Stomach (tissue), 8 donors: ENCODE measurements at regions not wholly inside any gene's neighbourhood (a gene's known extent, or its start where the extent isn't known, plus 50 kb on each side); places are given as distances from the start of the nearest gene placed in this dataset.
A peak's percentile ranks its signal among the peaks of the same experiment; 100 is the strongest.
"Not testable (repeated sequence)": the region's sequence is repeated elsewhere in the genome, so short reads cannot be mapped to it uniquely, and the experiment has no call there.

ENCODE experiments used
- DNase-seq, 2 donors: peaks; one replicate each; pipeline versions ENCODE4 v3.0.0 to v3.0.0-alpha.2; 2013 to 2019
- H3K27ac ChIP-seq, 5 donors: fragments of 200-600 bp in 4 of 5; sonication (generic) in 4 of 5; one replicate each; pipeline ENCODE4 v1.5.1; 2013 to 2019; ENCODE audit warnings: mild to moderate bottlenecking in 1 of 5, moderate library complexity in 1 of 5
- H3K27me3 ChIP-seq, 3 donors: fragments of 200-600 bp; sonication (generic); one replicate each; pipeline ENCODE4 v1.5.1; 2017 to 2019; ENCODE audit warnings: mixed run types in 1 of 3
- H3K36me3 ChIP-seq, 4 donors: fragments of 200-600 bp; sonication (generic); 1 replicate in 3 of 4; 2 replicates in 1 of 4; pipeline ENCODE4 v1.5.1; 2016 to 2019
- H3K4me1 ChIP-seq, 4 donors: fragments of 200-600 bp; sonication (generic); one replicate each; pipeline ENCODE4 v1.5.1; 2016 to 2019
- H3K4me3 ChIP-seq, 4 donors: fragments of 200-600 bp; sonication (generic) in 3 of 4; one replicate each; pipeline ENCODE4 v1.5.1; 2016 to 2019; ENCODE audit warnings: mild to moderate bottlenecking in 1 of 4
- H3K9me3 ChIP-seq, 4 donors: fragments of 200-600 bp; sonication (generic); one replicate each; pipeline ENCODE4 v1.5.1; 2016 to 2019
- POLR2A ChIP-seq, 4 donors: fragments of 450-650 bp; IDR thresholded peaks; one replicate each; pipeline ENCODE4 v1.6.1; 2016; ENCODE audit warnings: antibody characterized with exemption in 4 of 4, control low read depth in 2 of 4, mild to moderate bottlenecking in 1 of 4, moderate library complexity in 1 of 4
- POLR2AphosphoS5 ChIP-seq, 3 donors: sonication (generic); formaldehyde crosslinking; IDR thresholded peaks; one replicate each; pipeline ENCODE4 v1.6.1; 2016; ENCODE audit warnings: antibody characterized with exemption in 3 of 3
- WGBS, 5 donors: extraction: QIAGEN DNeasy Blood & Tissue Kit in 3 of 5; methylation state at CpG; one replicate each; pipeline versions ENCODE4 v1.1.5 to v1.1.7; 2013 to 2018; 5-methylcytosine and 5-hydroxymethylcytosine counted together
- intact Hi-C: fragments of 100-400 bp; cut with DNase I; formaldehyde crosslinking; loops from one replicate; pipeline ENCODE4 v1.15.1; 2023; ENCODE audit warnings: low total_unique reads
- donor health status: healthy with polysubstance abuse.
- donor health status: Bipolar disorder and iron deficiency.
- donor health status: healthy.

- intact Hi-C loops: not testable (repeated sequence)
Observed at GRCh38 chr16:29578898-29579297, 72.7 kb upstream of the NPIPB12 start.

DNA sequence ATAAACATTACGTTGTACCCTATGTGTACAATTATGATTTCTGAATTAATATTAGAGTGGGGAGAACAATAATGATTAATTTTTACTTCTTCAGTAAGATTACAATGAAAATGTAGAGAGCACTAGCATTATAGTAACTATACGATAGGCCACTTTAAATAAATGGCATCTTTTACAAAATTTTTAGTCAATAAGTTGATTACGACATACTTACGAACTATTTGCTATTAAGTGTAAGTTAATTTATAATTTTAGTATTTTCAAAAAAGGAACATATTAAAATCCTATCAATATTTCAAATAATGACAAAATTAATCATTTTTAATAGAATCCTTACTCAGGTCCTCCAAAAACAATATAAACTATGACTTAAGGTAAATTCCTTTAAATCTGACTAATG is 75.6 kb upstream of the NPIPB12 start:
- H3K9me3 ChIP-seq, intact Hi-C loops, DNase-seq, H3K4me3 ChIP-seq, H3K36me3 ChIP-seq, H3K27me3 ChIP-seq, H3K27ac ChIP-seq: not testable (repeated sequence)
- H3K4me1 ChIP-seq: peaks cover 0 to 33% (median 15%) of the 10 kb centered on the region in 4 donors
- WGBS, 5 donors: 90 to 96% (median 92%) methylated on average over 4 of the region's 4 CpGs

More at GRCh38 chr16:29578898-29579297, 72.7 kb upstream of the NPIPB12 start:
- H3K9me3 ChIP-seq, H3K4me3 ChIP-seq, DNase-seq, H3K36me3 ChIP-seq, H3K27ac ChIP-seq, H3K27me3 ChIP-seq: not testable (repeated sequence)
- H3K4me1 ChIP-seq: peaks cover 0 to 27% (median 13%) of the 10 kb centered on the region in 4 donors
- 38 to 100% (median 57%) methylated on average over 1 of the region's 1 CpG; no CpG with 5 or more reads in 1 of the 5 donors for WGBS, 5 donors

DNA sequence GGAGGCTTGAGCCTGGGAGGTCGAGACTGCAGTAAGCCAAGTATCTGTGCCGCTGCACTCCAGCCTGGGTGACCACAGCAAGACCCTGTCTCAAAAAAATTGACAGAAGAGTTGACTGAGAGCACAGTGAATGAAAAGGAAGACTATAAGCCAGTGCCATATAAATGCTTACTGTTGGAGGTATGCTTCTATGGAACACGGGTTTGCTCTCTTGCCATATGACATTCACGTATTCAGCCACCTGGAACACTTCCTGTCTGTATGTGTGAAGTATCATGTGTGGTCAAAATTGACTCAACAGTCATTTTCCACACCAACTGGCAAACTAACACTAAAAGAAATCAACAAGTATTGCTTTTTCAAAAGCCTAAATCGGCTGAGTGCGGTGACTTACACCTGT is 71.1 kb upstream of the SPN start:
- DNase-seq, H3K27ac ChIP-seq, H3K9me3 ChIP-seq, H3K36me3 ChIP-seq, intact Hi-C loops, H3K27me3 ChIP-seq, H3K4me3 ChIP-seq: not testable (repeated sequence)
- peaks cover 0 to 29% (median 13%) of the 10 kb centered on the region in 4 donors for H3K4me1 ChIP-seq
- 75 to 88% (median 82%) methylated on average over 4 of the region's 6 CpGs for WGBS, 5 donors

- peak; percentile 70 to 83 for DNase-seq
- peak overlapping the region; percentile 47 to 73 (median 60) for H3K4me3 ChIP-seq
- peak overlapping the region; percentile 90 to 99 (median 95) for H3K27ac ChIP-seq
- peaks cover 2 to 31% (median 13%) of the 10 kb centered on the region in 4 donors for H3K4me1 ChIP-seq
- WGBS, 5 donors: 0 to 2% (median 0%) methylated on average over 4 to 18 of the region's 38 CpGs
- H3K36me3 ChIP-seq, intact Hi-C loops, H3K27me3 ChIP-seq, H3K9me3 ChIP-seq: not testable (repeated sequence)
Observed at GRCh38 chr16:29594269-29594925, 68.7 kb upstream of the SPN start.

DNA sequence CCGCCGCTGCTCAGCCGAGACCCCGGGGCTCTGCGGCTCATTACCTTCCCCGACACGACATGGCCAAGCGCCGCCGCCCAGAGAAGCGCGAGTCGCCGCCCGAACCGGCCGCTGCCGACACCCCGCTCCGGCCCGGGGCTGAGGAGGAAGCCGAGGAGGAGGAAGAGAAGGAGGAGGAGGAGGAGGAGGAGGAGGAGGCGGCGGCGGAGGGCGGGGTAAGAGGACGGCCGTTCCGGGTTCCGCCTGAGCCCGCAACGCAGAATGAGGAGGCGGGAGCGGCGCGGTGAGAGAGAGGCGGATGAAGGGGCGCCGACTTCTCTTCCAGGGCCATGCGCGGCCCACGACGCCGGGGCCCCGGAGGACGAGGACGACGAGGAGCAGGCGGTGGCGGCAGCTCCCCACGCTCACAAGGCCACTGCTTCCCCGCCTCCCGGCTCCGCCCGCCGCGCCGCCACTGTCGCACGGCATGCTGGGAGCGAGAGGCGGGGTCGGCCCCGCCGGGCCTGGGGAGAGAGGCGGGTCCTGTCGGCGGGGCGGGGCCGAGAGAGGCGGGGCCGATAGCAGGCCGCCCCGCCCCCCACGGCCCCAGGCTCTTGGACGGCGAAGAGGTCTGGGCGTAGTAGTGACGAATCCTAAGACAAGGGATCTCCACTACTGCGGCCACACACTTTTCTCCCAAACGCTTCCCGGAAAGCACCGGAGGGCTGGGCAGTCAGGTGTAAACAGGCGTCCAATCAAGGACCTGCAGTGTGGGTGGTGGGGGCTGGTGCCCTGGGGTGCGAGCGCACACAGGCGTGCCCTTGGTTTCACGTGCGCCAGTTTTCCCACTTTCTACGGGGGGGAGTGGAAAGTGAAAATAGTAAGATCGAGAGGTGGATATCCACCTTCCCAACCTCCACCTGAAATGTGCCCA is 67.9 kb upstream of the SPN start:
- Histone ChIP-seq H3K27ac (peak overlapping the region; percentile 90 to 99 (median 95)), H3K4me3 (peak overlapping the region; percentile 47 to 73 (median 60)), H3K4me1 (peaks cover 3 to 36% (median 17%) of the 10 kb centered on the region in 4 donors)
- intact Hi-C loops, H3K27me3 ChIP-seq, H3K36me3 ChIP-seq, H3K9me3 ChIP-seq: not testable (repeated sequence)
- TF ChIP-seq POLR2A (IDR thresholded peaks at IDR 0.05) (peak in 1 of 4 donors; percentile 23), POLR2AphosphoS5 (IDR thresholded peaks at IDR 0.05) (peak in 2 of 3 donors; percentile 71 to 74)
- peak; percentile 93 to 95 for DNase-seq
- WGBS, 5 donors: 0 to 1% (median 0%) methylated on average over 57 to 87 of the region's 91 CpGs

DNA sequence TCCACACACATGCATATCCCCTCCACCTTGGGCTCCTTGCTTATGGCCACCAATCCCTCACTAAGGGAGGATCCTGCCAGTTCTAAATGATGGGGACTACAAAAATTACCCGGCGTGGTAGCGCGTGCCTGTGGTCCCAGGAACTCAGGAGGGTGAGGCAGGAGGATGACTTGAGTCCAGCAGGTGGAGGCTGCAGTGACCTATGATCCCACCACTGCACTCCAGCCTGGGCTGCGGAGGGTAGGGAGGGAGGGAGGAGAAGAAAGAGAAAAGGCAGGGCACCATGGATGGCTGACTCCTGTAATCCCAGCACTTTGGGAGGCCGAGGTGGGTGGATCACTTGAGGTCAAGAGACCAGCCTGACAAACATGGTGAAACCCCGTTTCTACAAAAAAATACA is 66.0 kb upstream of the SPN start:
- peaks cover 3 to 46% (median 15%) of the 10 kb centered on the region in 4 donors for H3K4me1 ChIP-seq
- H3K9me3 ChIP-seq, H3K4me3 ChIP-seq, H3K27me3 ChIP-seq, H3K27ac ChIP-seq, DNase-seq, H3K36me3 ChIP-seq, intact Hi-C loops: not testable (repeated sequence)
- 87 to 96% (median 94%) methylated on average over 7 of the region's 7 CpGs for WGBS, 5 donors

DNA sequence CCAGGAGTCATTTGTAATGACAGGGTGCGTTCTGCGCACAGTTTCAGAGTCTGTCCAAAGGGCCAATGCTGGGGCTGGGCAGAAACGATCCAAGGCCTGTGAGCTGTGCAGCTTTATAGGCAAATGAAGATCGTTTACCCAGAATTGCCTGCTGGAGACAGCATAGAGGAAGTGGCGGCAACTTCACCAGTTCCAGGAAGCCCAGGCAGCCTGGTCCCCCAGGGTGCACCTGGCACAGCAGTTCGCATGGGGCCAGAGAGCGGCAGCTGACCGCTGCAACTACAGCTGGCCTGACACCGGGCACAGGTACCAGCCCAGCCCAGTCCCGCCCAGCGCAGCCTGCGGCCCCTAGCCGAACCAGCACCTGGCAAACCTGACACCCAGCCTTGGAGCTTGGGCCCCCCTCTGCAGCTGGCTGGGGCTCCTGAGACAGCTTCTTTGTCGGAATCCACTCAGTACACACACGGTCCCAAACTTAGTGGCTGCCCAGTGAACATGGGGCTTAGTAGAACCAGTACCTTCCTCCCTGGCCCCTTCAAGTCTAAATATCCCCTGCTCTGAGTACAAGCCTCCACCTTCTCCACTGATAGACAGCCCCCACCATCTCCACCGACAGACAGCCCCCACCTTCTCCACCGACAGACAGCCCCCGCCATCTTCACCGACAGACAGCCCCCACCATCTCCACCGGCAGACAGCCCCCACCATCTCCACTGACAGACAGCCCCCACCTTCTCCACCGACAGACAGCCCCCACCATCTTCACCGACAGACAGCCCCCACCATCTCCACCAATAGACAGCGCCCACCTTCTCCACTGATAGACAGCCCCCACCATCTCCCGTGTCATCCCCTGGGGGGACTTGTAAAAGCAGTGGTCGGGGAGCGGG is 62.7 kb upstream of the SPN start:
- peak in 1 of 2 donors; percentile 65 for DNase-seq
- TF ChIP-seq POLR2AphosphoS5 (IDR thresholded peaks at IDR 0.05): peak in 2 of 3 donors; percentile 9 to 33
- intact Hi-C loops, H3K36me3 ChIP-seq, H3K27me3 ChIP-seq, H3K9me3 ChIP-seq: not testable (repeated sequence)
- Histone ChIP-seq H3K4me1 (peaks cover 14 to 67% (median 27%) of the 10 kb centered on the region in 4 donors), H3K27ac (peak overlapping the region in 3 of 5 donors; percentile 60 to 76 (median 69)), H3K4me3 (peak overlapping the region in 2 of 4 donors; percentile 7 to 19)
- 47 to 67% (median 48%) methylated on average over 15 to 26 of the region's 26 CpGs for WGBS, 5 donors

DNA sequence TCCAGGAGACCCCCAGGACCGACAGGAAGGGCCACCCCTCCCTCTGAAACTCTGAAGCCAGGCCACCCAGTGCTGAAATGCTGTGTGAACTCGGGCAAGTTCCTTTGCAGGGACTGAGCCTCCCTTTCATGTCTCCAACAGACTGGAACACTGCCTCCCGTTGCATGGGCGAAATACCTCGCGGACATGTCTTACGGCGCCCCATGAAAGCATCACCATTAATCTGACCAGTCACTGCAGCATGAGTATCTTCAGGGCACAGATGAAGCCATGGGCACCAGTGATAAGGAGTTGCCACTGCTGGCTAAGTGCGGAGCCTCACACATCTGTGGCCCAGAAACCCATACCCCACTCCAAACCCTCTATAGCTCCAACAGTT is 60.8 kb upstream of the SPN start:
- peaks cover 8 to 72% (median 31%) of the 10 kb centered on the region in 4 donors for H3K4me1 ChIP-seq

GRCh38 chr16:29602683-29603088 is 60.4 kb upstream of the SPN start:
- H3K4me1 ChIP-seq: peaks cover 8 to 77% (median 33%) of the 10 kb centered on the region in 4 donors
- H3K27ac ChIP-seq, H3K9me3 ChIP-seq, H3K4me3 ChIP-seq, H3K27me3 ChIP-seq, DNase-seq, intact Hi-C loops, H3K36me3 ChIP-seq: not testable (repeated sequence)
- 31 to 56% (median 41%) methylated on average over 5 to 6 of the region's 6 CpGs for WGBS, 5 donors

More for the DNA sequence above, 60.8 kb upstream of the SPN start:
- intact Hi-C loops, H3K27me3 ChIP-seq, H3K27ac ChIP-seq, H3K36me3 ChIP-seq, DNase-seq, H3K4me3 ChIP-seq, H3K9me3 ChIP-seq: not testable (repeated sequence)
- 60 to 92% (median 87%) methylated on average over 1 to 9 of the region's 9 CpGs for WGBS, 5 donors

DNA sequence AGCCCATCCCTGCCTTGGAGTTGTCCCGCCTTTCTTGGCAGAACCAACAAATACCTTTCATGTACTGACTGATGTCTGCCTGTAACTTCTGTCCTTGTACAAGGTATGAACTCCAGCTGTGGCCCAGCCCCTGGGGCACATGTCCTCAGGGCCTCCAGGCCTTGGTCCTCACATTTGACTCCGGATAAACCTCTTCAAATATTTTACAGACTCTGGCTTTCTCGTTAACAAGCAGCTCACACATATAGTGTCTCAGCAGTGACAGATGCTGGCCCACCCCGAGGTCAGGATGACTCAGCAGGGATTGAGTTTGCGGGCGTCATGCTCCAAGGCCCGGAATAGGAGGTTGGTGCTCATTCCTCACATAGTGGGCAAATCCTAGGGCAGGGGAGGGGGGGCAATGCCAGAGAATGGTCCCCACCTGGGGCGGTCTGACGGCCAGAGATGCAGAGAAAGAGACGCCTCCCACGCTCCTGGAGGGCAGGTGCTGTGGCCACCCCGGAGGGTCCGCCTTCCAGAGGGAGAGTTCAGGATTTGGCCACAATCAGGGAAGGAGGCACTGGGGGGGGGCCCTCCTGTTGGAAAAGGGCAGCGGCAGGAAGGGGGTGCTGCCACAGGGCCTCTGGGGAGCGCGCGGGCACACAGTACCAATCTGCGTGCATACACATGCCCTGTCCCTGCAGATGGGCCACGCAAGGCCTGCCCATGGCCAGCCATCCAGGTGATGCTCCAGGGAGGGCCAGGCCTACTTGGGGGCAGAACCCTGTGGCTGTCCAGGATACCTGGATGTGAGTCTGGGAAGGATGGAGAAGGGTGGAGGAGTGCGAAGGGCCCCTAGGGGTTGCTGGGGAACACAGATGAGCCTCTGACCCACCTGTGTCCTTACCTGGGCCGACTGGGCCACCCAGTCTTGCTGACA is 58.2 kb upstream of the SPN start:
- H3K4me3 ChIP-seq, intact Hi-C loops, H3K9me3 ChIP-seq, H3K27me3 ChIP-seq, H3K36me3 ChIP-seq: not testable (repeated sequence)
- peaks cover 8 to 73% (median 31%) of the 10 kb centered on the region in 4 donors for H3K4me1 ChIP-seq
- DNase-seq: peak in 1 of 2 donors; percentile 44
- WGBS, 5 donors: 70 to 82% (median 77%) methylated on average over 18 to 21 of the region's 21 CpGs
- H3K27ac ChIP-seq: peak overlapping the region in 3 of 5 donors; percentile 4 to 68 (median 48)
